Trophoblast cell (in vitro differentiated cells and primary cell): ENCODE measurements at regions not wholly inside any gene's neighbourhood (a gene's known extent, or its start where the extent isn't known, plus 50 kb on each side); places are given as distances from the start of the nearest gene placed in this dataset.

Experiments
- DNase-seq, 2 donors: peaks; one replicate each; pipeline ENCODE4 v3.0.0-alpha.2; 2016
- H2AFZ ChIP-seq: 2 replicates; pipeline ENCODE4 v1.6.1; 2013; ENCODE audit warnings: low read length, moderate library complexity, mild to moderate bottlenecking; ENCODE audit not compliant: insufficient read depth, poor library complexity
- H2AK5ac ChIP-seq: 2 replicates; pipeline ENCODE4 v1.6.1; 2013; ENCODE audit warnings: mild to moderate bottlenecking, low read length
- H2BK120ac ChIP-seq: 2 replicates; pipeline ENCODE4 v1.6.1; 2013; ENCODE audit warnings: low read length, mild to moderate bottlenecking, moderate library complexity; ENCODE audit not compliant: insufficient read depth, poor library complexity
- H2BK12ac ChIP-seq: 2 replicates; pipeline ENCODE4 v1.6.1; 2013; ENCODE audit warnings: mild to moderate bottlenecking, low read length, moderate library complexity
- H2BK5ac ChIP-seq: 2 replicates; pipeline ENCODE4 v1.6.1; 2013; ENCODE audit warnings: low read length, low read depth, moderate library complexity, mild to moderate bottlenecking; ENCODE audit not compliant: poor library complexity
- H3K14ac ChIP-seq: 2 replicates; pipeline ENCODE4 v1.6.1; 2013; ENCODE audit warnings: mild to moderate bottlenecking, low read length
- H3K18ac ChIP-seq: 2 replicates; pipeline ENCODE4 v1.6.1; 2013; ENCODE audit warnings: mild to moderate bottlenecking, low read length
- H3K23ac ChIP-seq: 2 replicates; pipeline ENCODE4 v1.6.1; 2013; ENCODE audit warnings: low read length
- H3K27ac ChIP-seq: 2 replicates; pipeline ENCODE4 v1.5.1; 2013; ENCODE audit warnings: low read depth, mild to moderate bottlenecking, inconsistent platforms, low read length, moderate library complexity
- H3K27me3 ChIP-seq: 2 replicates; pipeline ENCODE4 v1.6.1; 2013; ENCODE audit warnings: inconsistent platforms, mild to moderate bottlenecking, low read length, moderate library complexity; ENCODE audit not compliant: insufficient read depth
- H3K36me3 ChIP-seq, 2 experiments: 1 replicate in 1 of 2; 2 replicates in 1 of 2; pipeline ENCODE4 v1.6.1; 2013; ENCODE audit warnings: low read length in 2 of 2, mild to moderate bottlenecking in 2 of 2, moderate library complexity in 1 of 2; ENCODE audit not compliant: insufficient read depth in 2 of 2, control insufficient read depth in 1 of 2
- H3K4ac ChIP-seq: 2 replicates; pipeline ENCODE4 v1.6.1; 2013; ENCODE audit warnings: low read depth, mild to moderate bottlenecking, low read length, moderate library complexity
- H3K4me1 ChIP-seq, 2 experiments: 1 replicate in 1 of 2; 2 replicates in 1 of 2; pipeline ENCODE4 v1.6.1; 2013; ENCODE audit warnings: low read length in 2 of 2, mild to moderate bottlenecking in 2 of 2, moderate library complexity in 1 of 2; ENCODE audit not compliant: insufficient read depth in 2 of 2, control insufficient read depth in 1 of 2
- H3K4me2 ChIP-seq: 2 replicates; pipeline ENCODE4 v1.6.1; 2013; ENCODE audit warnings: inconsistent platforms, mild to moderate bottlenecking, low read length, moderate library complexity
- H3K4me3 ChIP-seq: 2 replicates; pipeline ENCODE4 v1.5.1; 2013; ENCODE audit warnings: mild to moderate bottlenecking, low read depth, low read length, inconsistent platforms
- H3K79me1 ChIP-seq: one replicate; pipeline ENCODE4 v1.6.1; 2013; ENCODE audit warnings: low read length
- H3K79me2 ChIP-seq: 2 replicates; pipeline ENCODE4 v1.6.1; 2013; ENCODE audit warnings: low read length, mild to moderate bottlenecking; ENCODE audit not compliant: control insufficient read depth, insufficient read depth, poor library complexity
- H3K9ac ChIP-seq: 2 replicates; pipeline ENCODE4 v1.6.1; 2013; ENCODE audit warnings: mild to moderate bottlenecking, low read length
- H3K9me3 ChIP-seq: 2 replicates; pipeline ENCODE4 v1.6.1; 2013; ENCODE audit warnings: low read depth, mild to moderate bottlenecking, control low read depth, inconsistent platforms, low read length; ENCODE audit not compliant: insufficient read depth
- H4K12ac ChIP-seq: 2 replicates; pipeline ENCODE4 v1.6.1; 2013; ENCODE audit warnings: low read depth, mild to moderate bottlenecking, low read length, moderate library complexity
- H4K8ac ChIP-seq: 2 replicates; pipeline ENCODE4 v1.6.1; 2013; ENCODE audit warnings: low read depth, mild to moderate bottlenecking, low read length, moderate library complexity
- H4K91ac ChIP-seq: one replicate; pipeline ENCODE4 v1.6.1; 2013; ENCODE audit warnings: low read depth, mild to moderate bottlenecking, low read length, moderate library complexity
- whole genome bisulfite sequencing: extraction: QIAGEN DNeasy Blood & Tissue Kit; methylation state at CpG from one replicate; pipeline ENCODE4 v1.1.7; 2013; ENCODE audit warnings: missing lambda C conversion rate; ENCODE audit not compliant: insufficient read length, insufficient coverage; ENCODE audit errors: extremely low coverage; 5-methylcytosine and 5-hydroxymethylcytosine counted together

DNA sequence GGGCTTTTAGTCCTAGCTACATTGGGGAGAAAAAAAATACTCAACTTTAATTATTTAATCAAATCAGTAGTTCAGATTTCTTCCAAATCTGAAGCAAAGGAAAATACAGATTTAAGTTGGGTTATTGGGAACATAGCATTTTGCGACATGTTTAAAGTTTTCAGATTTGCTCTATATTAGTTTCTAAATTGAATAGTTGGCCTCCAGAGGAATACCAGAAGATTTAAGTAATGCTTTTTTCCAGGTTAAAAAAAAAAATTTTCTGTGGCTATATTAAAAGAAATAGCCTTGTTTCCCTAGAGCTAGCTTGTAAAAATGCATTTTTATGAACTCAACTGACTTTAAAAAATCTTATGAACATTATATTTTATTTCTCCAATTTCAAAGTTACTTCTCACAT is 115.9 kb downstream of the DDX53 start:
- H3K23ac ChIP-seq = no peak overlapping the region
- no peak overlapping the region for H3K18ac ChIP-seq
- no peak overlapping the region for H3K4me2 ChIP-seq
- H2AFZ ChIP-seq = no peak overlapping the region
- no peak overlapping the region for H3K27ac ChIP-seq
- no peaks in the 10 kb centered on the region for H3K79me2 ChIP-seq
- H2BK5ac ChIP-seq = no peak overlapping the region
- no peak overlapping the region for H2BK120ac ChIP-seq
- H4K8ac ChIP-seq = no peak overlapping the region
- H3K36me3 ChIP-seq = no peaks in the 10 kb centered on the region
- H3K4me3 ChIP-seq = no peak overlapping the region
- H3K79me1 ChIP-seq = peaks cover 3% of the 10 kb centered on the region
- H3K27me3 ChIP-seq = no peaks in the 10 kb centered on the region
- no peak overlapping the region for H2AK5ac ChIP-seq
- H3K4ac ChIP-seq = no peak overlapping the region
- H4K12ac ChIP-seq = no peak overlapping the region
- H3K9ac ChIP-seq = no peak overlapping the region
- no peak overlapping the region for H3K14ac ChIP-seq
- no peak overlapping the region for H4K91ac ChIP-seq
- no peak overlapping the region for H2BK12ac ChIP-seq
- H3K9me3 ChIP-seq = no peaks in the 10 kb centered on the region
- no peak for DNase-seq
- no CpG with 5 or more reads among the region's 1 CpG for WGBS
- peaks cover 2 to 10% of the 10 kb centered on the region in 2 experiments for H3K4me1 ChIP-seq

DNA sequence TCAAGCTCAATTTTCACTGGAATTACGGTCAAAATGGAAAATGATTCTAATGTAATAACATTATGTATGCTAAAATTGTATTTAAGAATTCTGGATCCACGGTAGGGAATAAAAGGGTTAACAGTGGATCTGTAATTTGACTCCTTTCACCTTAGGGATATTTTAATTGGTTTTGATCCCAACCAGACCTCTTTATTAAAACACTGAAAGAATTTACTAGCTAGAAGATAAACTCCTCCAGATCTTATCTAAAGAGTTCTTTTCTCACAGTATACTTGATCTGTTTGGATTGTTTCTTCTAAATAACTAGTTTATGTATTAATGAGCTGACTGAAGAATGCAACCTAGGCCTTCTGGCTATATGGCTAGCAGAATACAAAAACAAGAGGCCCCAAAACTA is 118.4 kb downstream of the DDX53 start:
- DNase-seq = no peak
- Histone ChIP-seq H3K4me3 (no peak overlapping the region), H3K79me1 (peaks cover 3% of the 10 kb centered on the region), H2BK12ac (no peak overlapping the region), H3K14ac (no peak overlapping the region), H3K79me2 (no peaks in the 10 kb centered on the region), H3K23ac (no peak overlapping the region), H2AFZ (no peak overlapping the region), H3K36me3 (no peaks in the 10 kb centered on the region), H4K91ac (no peak overlapping the region), H3K9ac (no peak overlapping the region), H3K9me3 (no peaks in the 10 kb centered on the region), H3K4me2 (no peak overlapping the region), H3K4ac (no peak overlapping the region), H2BK120ac (no peak overlapping the region), H3K27ac (peak overlapping the region; percentile 65), H3K27me3 (no peaks in the 10 kb centered on the region), H3K18ac (no peak overlapping the region), H2BK5ac (no peak overlapping the region), H3K4me1 (peaks cover 2 to 7% of the 10 kb centered on the region in 2 experiments), H4K12ac (no peak overlapping the region), H4K8ac (no peak overlapping the region), H2AK5ac (no peak overlapping the region)
- no CpG with 5 or more reads among the region's 2 CpGs for WGBS

- H2BK12ac ChIP-seq = no peak overlapping the region
- no peak overlapping the region for H3K4me2 ChIP-seq
- H3K4me3 ChIP-seq = no peak overlapping the region
- H3K27ac ChIP-seq = peak overlapping the region; percentile 65
- H3K36me3 ChIP-seq = no peaks in the 10 kb centered on the region
- H2BK5ac ChIP-seq = no peak overlapping the region
- H3K27me3 ChIP-seq = no peaks in the 10 kb centered on the region
- no peak overlapping the region for H3K9ac ChIP-seq
- WGBS = no CpG with 5 or more reads among the region's 6 CpGs
- no peak overlapping the region for H4K8ac ChIP-seq
- H3K79me2 ChIP-seq = no peaks in the 10 kb centered on the region
- H3K4me1 ChIP-seq = peaks cover 2 to 7% of the 10 kb centered on the region in 2 experiments
- no peak overlapping the region for H2AFZ ChIP-seq
- DNase-seq = peak; percentile 9 to 13
- no peak overlapping the region for H4K91ac ChIP-seq
- H4K12ac ChIP-seq = no peak overlapping the region
- no peak overlapping the region for H3K14ac ChIP-seq
- no peak overlapping the region for H2BK120ac ChIP-seq
- no peak overlapping the region for H3K4ac ChIP-seq
- no peak overlapping the region for H2AK5ac ChIP-seq
- no peaks in the 10 kb centered on the region for H3K9me3 ChIP-seq
- peaks cover 3% of the 10 kb centered on the region for H3K79me1 ChIP-seq
- no peak overlapping the region for H3K18ac ChIP-seq
- H3K23ac ChIP-seq = no peak overlapping the region
These were observed 119.2 kb downstream of the DDX53 start for GRCh38 chrX:23118890-23119527.

GRCh38 chrX:23127586-23127985 is 127.8 kb downstream of the DDX53 start:
- no peak for DNase-seq
- Histone ChIP-seq H3K14ac (no peak overlapping the region), H3K4me3 (no peak overlapping the region), H2AFZ (no peak overlapping the region), H3K23ac (no peak overlapping the region), H3K4ac (no peak overlapping the region), H3K18ac (no peak overlapping the region), H2AK5ac (no peak overlapping the region), H2BK5ac (no peak overlapping the region), H3K36me3 (no peaks in the 10 kb centered on the region), H3K27me3 (no peaks in the 10 kb centered on the region), H2BK120ac (no peak overlapping the region), H3K4me1 (no peaks in the 10 kb centered on the region), H4K8ac (no peak overlapping the region), H4K91ac (no peak overlapping the region), H3K27ac (no peak overlapping the region), H4K12ac (no peak overlapping the region), H3K9me3 (no peaks in the 10 kb centered on the region), H3K9ac (no peak overlapping the region), H2BK12ac (no peak overlapping the region), H3K79me1 (no peaks in the 10 kb centered on the region), H3K4me2 (no peak overlapping the region), H3K79me2 (no peaks in the 10 kb centered on the region)
- WGBS = no CpG with 5 or more reads among the region's 4 CpGs
